HUDEP-2 (cell line): ENCODE measurements at regions not wholly inside any gene's neighbourhood (a gene's known extent, or its start where the extent isn't known, plus 50 kb on each side); places are given as distances from the start of the nearest gene placed in this dataset.

ENCODE experiments used
- DNase-seq, 76 experiments: peaks; one replicate each; lab custom pipeline; 2025; ENCODE audit not compliant: unreplicated experiment in 76 of 76; lab: John Stamatoyannopoulos, UW

DNA sequence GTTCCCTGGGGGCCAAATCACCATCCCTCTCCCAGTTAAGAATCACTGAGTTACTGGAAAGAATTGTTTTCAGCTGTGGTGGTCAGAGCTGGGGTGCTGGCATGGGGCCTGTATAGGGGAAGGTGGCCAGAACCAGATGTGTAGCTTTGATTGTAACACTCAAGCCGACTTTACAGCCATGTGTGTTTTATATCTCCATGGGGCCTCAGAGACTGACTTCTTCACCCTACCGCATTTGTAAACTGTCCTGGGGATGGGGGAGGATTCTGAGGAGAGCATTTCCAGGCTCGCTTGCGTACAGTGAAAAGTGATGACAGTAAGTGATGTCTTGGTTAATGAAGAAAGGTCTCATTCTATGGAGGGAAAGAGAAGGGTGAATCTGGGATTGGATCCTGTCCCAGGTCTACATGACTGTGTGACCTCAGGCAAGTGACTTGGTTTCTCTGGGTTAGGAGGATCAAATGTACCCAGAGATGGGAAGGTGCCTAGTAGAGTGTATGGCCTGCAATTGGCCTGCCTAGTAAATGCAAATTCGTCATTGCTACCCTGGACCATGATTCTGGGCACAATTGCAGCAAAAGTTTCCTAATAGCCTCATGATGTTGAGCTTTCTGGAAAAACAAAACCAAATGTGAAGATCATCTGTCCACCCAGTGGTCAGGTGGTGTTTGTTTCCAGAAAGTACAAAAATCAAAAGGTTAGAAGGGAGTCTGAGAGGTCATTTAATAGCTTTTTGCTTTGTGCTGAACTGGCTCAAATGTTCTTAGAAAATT, 49.7 kb upstream of the RCC2 start:
- peak in 10 of 76 experiments; percentile 5 to 52 (median 16) for DNase-seq
